ENCODE measurements at regions not wholly inside any gene's neighbourhood (a gene's known extent, or its start where the extent isn't known, plus 50 kb on each side); places are given as distances from the start of the nearest gene placed in this dataset.
"Not testable (repeated sequence)": the region's sequence is repeated elsewhere in the genome, so short reads cannot be mapped to it uniquely, and the experiment has no call there.

DNA sequence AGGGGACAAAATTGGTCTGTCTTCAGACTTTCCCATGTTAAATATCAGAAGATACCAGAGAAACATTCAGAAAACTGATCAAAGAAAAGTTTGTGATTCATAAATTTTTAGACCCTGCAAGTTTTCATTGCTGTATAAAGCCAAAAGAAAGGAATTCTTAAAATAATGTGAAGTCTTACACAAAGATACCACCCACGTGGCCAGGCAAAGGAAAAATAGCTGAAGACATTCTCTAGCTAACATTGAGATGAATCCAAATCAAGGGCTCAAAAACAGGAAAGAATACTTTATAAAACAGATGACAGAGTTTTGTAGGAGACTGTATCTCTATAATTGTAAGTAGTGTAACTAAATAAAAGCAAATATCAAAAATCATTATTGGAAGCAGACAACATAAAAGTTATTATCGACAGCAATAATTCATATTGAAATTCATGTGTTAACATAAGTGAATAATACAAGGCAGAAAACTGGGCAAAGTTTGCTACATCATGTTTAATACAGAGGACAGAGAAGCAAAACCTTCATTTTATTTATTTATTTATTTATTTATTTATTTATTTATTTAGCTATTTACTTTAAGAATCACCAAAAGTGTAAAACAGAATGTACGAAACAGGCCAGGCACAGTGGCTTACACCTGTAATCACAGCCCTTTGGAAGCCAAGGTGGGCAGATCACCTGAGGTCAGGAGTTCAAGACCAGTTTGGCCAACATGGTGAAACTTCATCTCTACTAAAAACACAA, 204.6 kb upstream of the SLIT2 start:
- DNase-seq, result no peak

DNA sequence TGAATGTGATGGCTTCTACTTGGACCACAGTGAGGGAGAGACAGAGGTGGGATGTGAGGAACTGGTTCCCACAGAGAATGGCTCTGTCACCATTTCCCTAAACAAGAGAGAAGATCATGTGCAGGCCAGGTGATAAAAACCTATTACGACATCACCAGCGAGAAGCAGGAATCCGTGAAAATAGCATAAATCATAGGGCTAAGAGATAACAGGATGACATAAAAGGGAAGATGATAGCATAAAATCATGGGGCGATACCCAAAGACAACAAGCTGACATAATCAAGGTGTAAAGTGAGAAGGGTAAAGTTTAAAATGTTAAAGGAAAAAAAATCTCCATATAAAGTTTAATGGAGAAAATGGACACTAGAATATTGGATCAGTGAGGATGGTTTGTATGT, 205.5 kb upstream of the SLIT2 start:
- DNase-seq, result no peak

DNA sequence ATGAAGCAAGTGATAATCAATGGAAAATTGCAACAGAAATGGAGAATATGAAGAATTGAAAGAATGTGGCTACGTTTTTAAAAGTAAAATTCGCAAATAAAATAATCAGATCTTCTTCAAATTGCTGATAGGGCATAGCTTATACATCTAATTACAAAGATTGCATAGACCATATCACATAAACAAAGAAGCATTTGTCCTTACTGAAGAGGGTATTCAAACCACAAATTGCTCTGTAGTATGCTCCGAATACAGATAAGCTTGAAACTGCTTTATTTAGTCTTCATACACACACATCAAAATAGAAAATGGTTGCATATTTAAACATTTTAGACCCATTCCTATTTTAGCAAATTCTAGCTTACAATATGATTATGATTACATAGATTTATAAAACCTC, 206.7 kb upstream of the SLIT2 start:
- DNase-seq, result no peak

DNA sequence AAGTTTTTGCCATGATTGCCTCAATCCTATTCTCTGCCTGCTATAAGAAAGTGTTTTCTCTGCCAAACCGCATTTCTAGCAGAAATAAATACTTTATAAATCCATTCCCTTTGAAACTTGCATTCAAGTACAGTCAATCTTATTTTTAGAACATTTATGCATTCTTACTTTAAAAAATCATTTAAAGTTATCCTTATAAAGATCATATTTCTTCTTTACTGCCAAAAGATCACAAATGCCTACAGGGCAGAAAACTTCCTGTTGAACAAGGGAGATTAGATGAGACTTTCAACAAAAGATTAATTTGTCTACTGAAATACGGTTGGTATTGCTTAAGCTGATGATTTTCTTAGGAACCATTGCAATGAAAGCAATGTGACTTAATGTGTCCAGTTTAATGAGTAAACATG, 207.2 kb upstream of the SLIT2 start:
- no peak for DNase-seq

DNA sequence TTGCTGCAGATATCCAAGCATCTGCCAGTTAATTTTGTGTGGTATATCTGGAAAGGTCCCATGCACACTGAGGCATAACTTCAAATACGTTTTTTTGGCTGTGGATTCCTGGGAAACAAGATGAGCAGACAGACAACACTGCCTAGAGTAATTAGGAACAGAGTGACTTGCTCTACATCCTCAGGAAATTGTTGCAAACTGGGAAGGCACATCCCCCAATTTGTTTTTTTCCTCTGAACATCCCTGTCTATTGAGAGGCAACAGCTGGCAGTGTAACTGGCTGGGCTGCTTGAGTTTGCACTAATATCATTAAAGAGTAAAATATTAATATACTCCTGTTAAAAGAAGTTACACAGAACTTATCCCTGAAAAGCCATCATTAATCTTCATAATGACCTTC, 207.7 kb upstream of the SLIT2 start:
- no peak for DNase-seq

DNA sequence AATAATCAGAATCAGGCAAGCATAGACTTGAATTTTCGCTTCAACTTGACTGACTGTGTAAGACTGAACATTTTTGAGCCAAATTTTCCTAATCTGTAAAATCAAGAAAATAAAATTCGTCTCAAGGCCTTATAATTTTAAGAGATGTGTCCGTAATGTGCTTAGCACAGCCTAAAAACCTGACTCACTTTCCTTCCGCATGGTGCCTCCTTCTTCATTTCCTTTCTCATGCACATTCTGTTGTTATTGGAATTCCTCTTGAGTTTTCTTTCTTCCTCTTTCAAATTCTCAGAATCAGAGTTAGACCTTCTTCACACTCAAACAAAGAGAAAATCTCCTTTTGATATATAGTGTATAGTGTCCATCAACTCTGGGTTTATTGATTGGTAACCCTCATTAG, 208.9 kb upstream of the SLIT2 start:
- no peak for DNase-seq

DNA sequence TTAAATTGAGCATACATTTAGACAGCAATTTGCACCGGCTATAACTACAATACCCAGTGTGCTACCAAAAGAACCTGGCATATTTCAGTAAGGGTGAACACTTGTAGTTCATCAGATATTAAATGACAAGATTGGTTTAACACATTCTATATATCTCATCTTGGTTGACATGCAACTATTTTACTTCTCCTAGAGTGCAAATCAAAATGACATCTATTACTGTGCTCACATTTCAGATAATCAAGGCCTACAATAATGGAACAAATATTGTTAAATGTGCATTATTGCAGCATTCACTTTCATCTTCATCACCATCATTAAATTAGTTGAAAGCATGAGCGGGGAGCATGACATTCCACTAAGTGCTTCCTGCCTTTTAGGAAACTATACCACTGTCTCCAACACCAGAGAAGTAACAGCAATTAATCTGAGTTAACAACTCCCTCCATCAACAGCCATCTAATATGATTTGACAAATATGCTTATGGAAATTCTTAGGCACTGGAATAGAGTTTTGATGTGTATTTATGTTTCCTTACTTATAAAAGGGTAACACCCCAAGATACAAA, 209.8 kb upstream of the SLIT2 start:
- no peak for DNase-seq

DNA sequence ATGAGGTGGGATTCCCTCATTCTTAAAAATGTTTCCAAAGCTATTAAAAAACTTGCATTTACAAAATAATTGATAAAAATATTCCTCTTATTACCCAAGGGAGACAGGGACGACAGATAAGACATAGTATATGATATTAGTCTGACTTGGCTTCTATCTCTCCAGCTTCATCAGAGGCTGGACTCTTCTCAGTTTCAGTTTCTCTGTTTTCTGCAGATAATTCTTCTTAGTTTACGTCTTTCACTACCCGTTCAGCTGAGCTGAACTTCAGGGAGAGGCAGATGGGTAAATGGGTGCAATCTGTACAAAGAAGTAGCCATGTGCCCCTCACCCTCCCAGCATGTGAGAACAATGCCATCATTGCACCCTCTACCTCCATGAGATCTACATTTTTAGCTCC, 214.0 kb upstream of the SLIT2 start:
- DNase-seq, result no peak

DNA sequence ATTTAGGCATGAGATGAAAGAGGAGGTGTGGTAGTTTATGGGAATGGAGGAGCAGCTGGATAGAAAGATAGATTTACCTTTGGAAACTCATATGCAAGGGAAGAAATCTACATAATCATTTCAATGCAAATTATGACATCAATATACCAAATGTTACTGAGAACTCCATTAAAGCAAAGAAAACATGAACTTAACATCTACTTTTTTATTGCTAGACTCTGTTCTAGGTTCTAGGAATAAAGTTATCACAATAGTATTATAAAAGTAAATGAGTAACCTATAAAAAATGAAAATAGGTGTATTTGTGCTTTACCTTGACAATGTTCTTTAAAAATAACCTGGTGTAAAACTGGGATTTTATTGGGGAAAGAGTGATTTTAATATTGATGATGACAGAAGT, 221.6 kb upstream of the SLIT2 start:
- no peak for DNase-seq

DNA sequence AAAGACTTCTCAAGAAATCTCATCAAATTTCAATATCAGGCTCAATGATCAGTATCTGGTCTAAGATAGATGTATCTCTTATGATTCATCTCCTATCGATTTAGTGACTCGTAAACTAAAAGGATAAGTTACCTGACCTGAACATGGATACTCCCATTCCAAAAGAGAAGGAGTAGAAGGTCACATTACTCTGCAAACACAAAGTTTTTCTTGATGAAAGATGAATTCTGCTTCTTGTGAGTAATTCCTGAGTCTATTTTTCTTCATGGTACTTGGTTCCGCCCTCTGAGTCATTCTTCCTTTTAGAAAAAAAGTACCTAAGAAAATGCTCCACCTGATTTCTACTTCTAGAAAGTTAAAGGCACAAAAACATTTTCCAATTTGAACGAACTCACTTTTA, 223.1 kb upstream of the SLIT2 start:
- DNase-seq, result no peak

DNA sequence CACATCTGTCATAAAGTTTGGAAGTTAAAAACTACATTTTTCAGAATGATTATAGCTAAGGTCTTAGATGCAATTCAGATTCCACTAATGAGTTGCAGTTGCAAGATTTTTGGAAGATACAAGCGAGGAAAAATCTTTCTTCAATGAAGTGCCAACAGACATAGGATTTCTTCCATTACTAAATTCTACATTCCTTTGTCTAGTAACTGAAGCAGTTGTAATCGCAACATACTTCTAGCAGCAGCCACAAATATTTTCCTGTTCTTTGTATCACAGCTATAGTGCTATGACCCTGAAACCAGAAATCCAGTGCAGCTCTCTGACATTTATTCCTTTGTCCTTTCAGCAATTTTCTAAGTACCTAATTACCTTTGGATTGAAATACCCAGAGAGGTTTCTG, 225.2 kb upstream of the SLIT2 start:
- DNase-seq, result no peak

DNA sequence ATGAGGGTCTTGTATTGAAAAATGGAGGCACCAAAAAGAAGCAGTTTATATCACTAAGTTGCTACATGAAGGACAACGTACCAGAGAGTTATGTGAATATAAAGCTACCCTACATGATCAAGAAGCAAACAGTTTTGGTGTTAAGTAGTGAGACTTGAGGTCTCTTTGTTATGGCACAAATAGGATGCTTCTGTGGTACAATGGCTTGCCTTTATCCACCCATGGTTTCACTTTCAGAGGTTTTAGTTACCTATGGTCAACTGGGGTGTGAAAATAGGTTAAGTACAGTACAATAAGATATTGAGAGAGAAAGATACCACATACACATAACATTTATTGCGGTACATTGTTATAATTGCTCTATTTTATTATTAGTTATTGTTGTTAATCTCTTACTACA, 229.2 kb upstream of the SLIT2 start:
- DNase-seq, result no peak

DNA sequence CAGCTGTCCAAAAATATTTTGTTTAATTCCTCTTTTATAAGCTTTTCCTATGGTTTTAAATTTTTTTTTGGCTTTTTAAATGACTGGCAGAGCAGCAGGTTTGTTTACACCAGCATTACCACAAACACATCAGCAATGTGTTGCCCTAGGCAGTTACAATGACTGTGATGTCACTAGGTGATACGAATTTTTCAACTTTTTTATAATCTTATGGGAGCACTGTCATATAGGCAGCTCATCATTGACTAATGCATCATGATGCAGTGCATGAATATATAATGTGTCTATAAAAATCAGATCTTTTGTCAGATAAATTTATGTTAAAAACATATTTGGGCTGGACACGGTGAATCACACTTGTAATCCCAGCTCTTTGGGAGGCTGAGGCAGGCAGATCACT, 231.6 kb upstream of the SLIT2 start:
- no peak for DNase-seq

DNA sequence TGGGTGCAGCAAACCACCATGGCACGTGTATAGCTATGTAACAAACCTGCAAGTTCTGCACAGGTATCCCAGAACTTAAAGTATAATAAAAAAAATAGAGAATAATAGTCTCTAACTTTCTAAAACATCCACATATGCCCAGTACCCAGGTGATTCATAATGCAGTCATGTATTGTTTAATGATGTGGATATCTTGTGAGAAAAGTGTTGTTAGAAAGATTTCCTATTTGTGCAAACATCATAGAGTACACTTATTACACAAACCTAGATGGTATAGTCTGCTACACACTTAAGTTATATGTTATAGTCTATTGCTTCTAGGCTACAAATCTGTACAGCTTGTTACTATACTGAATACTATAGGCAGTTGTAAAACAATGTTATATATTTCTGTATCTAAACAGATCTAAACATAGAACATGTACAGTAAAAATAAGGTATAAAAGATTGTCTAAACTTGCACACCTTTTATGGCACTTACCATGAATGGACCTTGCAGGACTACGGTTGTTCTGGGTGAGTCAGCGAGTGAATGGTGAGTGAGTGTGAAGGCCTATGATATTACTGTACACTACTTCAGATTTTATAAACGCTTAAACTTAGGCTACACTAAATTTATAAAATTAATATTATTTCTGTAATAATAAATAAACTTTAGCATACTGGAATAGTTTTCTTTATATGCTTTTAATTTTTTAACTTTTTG, 232.2 kb upstream of the SLIT2 start:
- no peak for DNase-seq

DNA sequence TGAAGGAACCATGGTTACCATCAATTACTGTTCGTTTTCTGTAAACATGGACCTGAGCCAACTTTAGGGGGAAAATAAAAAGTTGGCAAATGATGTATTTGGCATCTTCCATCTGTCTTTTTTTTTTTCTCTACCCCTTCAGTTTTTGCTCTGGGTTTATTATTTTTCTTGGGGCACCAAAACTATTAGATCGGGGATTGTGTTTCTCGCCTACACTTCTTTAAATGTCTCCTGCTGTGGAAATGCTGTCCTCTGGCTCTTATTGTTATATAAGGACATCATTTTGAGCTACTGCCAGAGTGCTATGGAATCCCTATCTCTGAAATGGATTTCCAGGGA, 234.0 kb upstream of the SLIT2 start:
- DNase-seq, result no peak

DNA sequence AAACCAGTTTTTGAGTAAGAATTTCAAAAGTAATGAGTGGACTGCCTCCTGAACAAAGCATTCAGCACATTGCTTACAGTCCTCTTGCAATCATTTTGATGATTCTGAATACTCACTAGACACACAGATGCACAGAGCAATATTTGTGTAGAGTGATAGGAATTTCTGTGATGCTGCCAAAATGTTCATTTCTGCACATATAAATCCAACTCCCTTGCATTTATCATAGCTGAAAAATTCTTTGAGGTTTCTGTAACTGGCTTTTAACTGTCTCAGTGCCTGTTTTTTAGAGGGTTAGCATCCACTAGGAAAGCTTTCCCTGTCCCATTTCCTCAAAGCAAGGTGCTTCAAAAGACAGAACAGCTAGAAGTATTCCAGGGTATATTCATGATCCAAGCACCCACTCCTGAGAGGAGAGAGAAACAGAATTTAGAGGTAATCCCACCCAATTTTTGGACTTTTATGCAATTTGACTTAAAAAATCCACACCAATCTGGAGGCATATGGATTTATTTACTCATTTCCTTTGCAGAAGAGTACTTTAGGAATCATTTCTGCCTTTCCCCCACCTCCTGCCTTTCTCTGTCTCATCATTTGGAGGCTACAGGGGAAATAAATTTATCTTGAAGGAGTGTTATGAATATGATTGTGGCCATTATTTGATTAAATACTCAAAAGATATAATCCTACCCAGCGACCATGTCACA, 234.5 kb upstream of the SLIT2 start:
- DNase-seq, result no peak

DNA sequence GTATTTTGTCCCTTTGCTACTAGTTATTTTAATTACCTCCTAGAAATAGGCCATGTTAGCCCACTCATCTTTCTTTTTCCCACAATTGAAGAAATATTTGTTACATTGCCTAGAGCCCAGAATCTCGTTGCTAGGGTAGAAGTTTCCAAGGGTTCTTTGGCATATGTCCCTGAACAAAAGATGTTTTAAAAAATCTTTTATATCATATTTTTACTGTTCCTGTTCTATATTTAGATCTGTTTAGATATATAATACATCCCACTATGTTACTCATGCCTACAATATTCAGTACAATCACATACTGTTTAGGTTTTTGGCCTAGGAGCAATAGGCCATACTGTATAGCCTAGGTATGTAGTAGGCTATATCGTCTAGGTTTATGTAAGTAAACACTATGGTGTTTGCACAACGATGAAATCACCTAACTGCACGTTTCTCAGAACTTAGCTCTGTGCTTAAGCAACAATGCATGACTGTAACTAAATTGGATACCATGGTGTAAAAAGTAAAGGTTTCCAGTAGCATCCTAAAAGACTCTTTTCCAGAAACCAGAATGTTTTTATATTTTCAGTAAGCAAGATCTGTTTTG, 236.0 kb upstream of the SLIT2 start:
- DNase-seq, result no peak

DNA sequence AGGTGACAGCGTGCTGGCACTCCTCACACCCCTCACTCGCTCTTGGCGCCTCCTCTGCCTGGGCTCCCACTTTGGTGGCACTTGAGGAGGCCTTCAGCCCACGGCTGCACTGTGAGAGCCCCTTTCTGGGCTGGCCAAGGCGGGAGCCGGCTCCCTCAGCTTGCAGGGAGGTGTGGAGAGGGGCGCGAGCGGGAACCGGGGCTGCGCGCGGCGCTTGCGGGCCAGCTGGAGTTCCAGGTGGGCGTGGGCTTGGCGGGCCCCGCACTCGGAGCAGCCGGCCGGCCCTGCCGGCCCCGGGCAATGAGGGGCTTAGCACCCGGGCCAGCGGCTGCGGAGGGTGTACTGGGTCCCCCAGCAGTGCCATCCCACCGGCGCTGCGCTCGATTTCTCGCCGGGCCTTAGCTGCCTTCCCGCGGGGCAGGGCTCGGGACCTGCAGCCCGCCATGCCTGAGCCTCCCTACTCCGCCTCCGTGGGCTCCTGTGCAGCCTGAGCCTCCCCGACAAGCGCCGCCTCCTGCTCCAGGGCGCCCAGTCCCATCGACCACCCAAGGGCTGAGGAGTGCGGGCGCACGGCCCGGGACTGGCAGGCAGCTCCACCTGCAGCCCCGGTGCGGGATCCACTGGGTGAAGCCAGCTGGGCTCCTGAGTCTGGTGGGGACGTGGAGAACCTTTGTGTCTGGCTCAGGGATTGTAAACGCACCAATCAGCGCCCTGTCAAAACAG, 247.7 kb upstream of the SLIT2 start:
- not testable (repeated sequence) for DNase-seq

DNA sequence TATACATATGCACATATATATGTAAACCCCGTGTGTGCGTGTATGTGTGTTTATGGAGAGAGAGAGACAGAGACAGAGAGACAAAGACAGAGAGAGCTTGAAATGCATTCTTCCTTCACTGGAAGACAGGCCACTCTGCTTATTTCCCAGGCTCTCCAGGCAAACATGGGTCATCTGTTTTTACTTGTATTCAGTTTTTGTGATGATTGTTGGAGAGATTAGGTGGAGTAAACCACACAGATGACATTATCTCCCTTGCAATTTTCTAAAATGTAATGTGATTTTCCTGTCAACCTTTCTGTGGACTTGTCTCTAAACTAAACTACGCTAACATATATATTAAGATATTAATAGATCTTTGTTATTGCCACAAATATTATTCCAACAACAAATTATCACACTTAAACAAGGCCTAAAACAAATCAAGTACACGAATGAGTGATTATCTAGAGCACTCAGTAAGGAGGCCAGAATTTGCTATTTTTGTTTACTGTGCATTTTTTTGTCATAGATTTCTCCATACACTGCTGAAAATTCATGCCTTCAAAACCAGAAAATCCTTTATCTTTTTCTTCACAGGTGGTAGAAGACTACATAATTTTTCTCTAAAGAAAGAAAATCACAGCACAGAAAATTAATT, 251.8 kb upstream of the SLIT2 start:
- DNase-seq, result no peak

DNA sequence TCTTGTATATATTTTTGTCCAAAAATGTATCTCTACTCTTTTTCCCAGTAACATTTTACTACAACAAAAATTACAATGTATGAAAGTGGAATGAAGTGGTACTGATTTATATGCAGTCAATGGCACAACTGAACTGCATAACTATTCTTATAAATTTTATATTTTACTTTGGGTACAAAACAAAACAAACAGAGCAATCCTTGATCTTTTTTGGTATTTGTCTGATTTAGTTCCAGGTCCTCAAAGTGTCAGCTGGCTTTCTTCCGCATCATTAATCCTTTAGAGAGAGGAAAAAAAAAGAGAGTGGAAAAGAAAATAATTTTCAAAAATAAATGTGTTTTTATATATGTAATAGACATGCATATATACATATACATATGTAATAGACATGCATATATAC, 252.4 kb upstream of the SLIT2 start:
- no peak for DNase-seq

DNA sequence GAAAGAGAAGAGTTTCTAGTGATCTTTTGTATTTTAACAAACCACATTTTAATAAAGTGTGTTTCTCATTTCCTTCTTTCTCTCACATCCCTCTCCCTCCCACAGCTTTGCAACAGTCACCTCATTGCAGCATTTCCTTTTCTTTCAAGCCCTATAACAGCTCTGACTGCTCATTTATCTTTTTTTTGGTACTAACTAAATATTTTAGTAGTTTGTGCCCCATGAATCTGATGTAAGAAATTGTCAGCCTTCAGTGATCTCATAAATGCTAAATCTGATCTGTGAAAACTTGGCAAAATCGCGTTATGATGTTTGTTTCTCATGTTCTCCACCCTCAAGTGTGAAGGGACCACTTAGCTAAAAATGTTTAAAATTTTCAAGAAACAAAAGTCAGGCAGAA, 258.5 kb upstream of the SLIT2 start:
- DNase-seq, result no peak

DNA sequence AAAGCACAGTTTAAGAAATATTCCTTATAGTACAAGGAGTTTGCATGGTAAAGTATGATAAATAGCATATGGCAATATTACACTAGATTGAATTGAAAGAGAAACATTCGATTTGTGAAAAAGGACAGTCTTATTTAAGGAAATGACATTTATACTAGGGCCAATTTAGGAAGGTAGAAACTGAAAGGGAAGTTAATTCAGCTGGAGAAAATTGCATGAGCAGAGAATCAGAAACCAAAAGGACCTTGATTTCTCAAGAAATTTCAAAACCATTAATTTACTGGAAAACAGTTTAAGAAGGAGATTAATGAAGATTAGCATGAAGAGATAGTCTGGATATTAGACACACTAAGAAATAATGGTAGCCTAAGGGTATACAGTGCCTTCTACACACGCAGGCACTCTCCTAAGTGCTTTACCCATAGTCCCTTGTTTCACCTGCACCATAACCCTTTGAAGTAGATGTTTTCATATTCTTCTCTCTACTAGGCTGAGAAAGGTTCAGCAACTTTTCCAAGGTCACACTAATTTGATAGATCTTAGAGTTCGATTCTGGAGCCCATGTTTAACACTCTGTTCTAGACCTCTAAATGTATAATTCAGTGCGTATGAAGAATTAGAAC, 259.1 kb upstream of the SLIT2 start:
- DNase-seq, result no peak
